GM18511 (cell line): ENCODE measurements at regions not wholly inside any gene's neighbourhood (a gene's known extent, or its start where the extent isn't known, plus 50 kb on each side); places are given as distances from the start of the nearest gene placed in this dataset.
"Not testable (repeated sequence)": the region's sequence is repeated elsewhere in the genome, so short reads cannot be mapped to it uniquely, and the experiment has no call there.

Source experiments
- ATAC-seq: cut with Tn5 transposase; IDR thresholded peaks from one replicate; pipeline ENCODE4 v1.9.1; 2021; ENCODE audit warnings: mild to moderate bottlenecking, moderate library complexity; ENCODE audit not compliant: unreplicated experiment

GRCh38 chr10:124194199-124194824, 100.9 kb upstream of the CHST15 start:
- no peak for ATAC-seq

- ATAC-seq = no peak
These were observed 99.9 kb upstream of the CHST15 start for GRCh38 chr10:124193309-124193696.

DNA sequence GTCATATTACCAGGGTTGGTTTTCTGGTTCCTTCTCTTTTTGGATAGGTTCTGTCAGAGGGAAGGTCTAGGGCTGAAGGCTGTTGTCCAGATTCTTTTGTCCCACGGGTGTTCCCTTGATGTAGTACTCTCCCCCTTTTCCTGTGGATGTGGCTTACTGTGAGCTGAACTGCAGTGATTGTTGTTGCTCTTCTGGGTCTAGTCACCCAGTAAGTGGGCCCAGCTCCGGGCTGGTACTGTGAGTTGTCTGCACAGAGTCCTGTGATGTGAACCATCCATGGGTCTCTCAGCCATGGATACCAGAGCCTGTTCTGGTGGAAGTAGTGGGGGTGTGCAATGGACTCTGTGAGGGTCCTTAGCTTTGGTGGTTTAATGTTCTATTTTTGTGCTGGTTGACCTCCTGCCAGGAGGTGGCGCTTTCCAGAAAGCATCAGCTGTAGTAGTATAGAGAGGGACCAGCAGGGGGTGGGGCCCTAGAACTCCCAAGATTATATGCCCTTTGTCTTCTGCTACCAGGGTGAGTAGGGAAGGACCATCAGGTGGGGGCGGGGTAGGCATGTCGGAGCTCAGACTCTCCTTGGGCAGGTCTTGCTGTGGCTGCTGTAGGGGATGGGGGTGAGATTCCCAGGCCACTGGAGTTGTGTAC, 99.4 kb upstream of the CHST15 start:
- not testable (repeated sequence) for ATAC-seq

DNA sequence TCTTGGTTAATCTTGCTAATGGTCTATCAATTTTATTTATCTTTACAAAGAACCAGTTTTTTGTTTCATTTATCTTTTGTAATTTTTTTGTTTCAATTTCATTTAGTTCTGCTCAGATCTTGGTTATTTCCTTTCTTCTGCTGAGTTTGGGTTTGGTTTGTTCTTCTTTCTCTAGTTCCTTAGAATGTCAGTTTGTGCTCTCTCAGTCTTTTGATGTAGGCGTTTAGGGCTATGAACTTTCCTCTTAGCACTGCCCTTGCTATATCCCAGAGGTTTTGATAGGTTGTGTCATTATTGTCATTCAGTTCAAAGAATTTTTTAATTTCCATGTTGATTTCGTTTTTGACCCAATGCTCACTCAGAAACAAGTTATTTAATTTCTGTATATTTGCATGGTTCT, 97.1 kb upstream of the CHST15 start:
- ATAC-seq = not testable (repeated sequence)

- no peak for ATAC-seq
These were observed 93.6 kb upstream of the CHST15 start for GRCh38 chr10:124186956-124187355.

- no peak for ATAC-seq
These were observed 91.7 kb upstream of the CHST15 start for GRCh38 chr10:124185084-124185483.

DNA sequence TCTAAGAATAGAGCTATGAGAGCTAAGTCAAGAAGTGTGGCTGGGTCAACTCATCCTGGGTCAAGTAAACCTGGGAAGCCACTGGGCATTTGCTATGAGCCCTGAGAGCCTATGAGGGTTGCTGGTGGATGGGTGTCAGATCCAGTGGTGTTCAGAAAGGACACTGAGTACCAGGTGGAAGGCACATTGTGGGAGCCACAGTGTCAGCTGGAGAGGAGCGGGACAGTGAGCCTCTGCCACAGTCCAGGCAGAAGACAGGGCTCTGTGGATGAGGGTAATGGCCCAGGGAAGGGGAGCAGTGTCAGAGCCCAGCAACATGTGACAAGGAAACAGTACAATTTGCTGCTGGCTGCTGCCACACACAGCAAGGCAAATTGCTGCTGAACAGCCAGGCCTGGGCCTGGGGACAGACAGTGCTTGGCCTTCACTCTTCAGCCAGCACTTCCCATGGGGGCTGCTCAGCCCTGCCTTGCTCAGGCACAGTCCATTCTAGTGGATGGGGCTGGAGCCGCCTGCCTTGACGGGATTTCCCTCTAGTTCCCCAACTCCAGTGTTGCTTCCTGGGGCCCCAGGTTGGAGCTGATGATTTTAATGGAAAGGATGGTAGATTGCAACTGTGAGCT, 90.9 kb upstream of the CHST15 start:
- ATAC-seq = no peak

- no peak for ATAC-seq
These were observed 90.2 kb upstream of the CHST15 start for GRCh38 chr10:124183617-124184016.

DNA sequence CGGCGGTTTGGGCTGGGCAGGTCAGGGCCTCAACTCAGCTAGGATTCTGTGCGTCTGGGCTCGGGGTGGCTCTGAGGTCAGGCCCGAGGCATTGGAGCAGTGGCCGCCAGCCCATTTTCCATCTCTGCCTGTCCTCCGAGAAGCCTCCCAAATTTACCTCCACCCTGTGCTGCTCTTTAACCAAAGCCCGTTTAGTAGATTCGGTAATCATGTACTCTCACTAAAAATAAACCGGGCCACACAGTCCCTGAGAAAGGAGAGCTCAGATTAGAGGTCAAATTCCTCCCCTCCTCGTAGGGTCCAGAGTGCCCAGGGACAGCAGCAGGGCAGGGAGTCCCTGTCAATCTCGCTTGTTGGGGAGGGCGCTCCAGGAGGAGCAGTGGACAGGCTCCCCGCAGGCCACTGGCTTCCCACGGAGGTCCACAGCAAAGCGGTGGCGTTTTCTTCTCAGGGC, 88.7 kb upstream of the CHST15 start:
- ATAC-seq = no peak

DNA sequence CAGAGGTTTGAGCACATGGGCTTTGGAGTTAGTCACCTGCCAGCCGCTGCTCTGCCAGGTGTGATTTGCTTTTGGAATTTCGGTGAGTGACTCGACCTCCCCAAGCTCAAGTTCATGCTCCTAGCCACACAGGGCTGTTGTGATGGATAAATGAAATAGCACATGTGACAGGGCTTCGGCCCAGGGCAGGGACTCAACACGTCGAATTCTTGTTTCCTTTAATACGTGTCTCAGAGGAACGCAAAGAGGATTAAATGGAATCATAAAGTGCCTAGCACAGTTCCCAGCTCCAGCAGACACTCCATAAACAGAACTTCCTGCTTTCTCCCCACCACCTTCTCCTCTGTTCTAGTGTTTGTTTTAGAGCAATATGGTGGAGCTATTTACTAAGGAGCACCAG, 88.3 kb upstream of the CHST15 start:
- ATAC-seq = no peak

DNA sequence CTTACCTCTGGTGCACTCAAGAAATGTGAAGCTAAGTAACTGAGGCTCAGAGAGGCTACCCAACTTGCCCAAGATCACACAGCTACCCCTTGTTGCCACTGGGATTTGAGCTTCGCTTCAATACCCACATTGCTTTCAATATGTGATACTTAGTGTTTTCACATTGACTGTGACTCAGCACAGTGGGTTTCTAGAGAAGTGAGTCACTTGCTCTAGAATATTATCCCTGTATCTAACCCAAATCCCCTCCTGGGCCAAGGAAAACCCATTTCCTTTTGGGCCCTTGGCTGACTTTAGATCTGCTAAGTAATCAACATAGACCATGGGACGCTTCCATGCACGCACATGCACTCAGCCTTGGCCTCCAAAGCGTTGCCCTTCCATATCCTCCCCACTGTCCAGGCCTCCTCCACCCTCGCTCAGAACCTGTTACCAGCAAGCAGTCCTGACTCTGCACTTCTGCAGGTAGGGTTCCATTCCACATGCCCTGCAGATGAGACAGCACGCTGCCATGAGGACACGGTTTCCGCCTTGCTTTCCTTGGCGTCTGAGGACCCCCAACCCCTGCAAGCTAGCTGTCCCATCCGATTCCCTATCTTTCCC, 87.7 kb upstream of the CHST15 start:
- ATAC-seq = no peak

DNA sequence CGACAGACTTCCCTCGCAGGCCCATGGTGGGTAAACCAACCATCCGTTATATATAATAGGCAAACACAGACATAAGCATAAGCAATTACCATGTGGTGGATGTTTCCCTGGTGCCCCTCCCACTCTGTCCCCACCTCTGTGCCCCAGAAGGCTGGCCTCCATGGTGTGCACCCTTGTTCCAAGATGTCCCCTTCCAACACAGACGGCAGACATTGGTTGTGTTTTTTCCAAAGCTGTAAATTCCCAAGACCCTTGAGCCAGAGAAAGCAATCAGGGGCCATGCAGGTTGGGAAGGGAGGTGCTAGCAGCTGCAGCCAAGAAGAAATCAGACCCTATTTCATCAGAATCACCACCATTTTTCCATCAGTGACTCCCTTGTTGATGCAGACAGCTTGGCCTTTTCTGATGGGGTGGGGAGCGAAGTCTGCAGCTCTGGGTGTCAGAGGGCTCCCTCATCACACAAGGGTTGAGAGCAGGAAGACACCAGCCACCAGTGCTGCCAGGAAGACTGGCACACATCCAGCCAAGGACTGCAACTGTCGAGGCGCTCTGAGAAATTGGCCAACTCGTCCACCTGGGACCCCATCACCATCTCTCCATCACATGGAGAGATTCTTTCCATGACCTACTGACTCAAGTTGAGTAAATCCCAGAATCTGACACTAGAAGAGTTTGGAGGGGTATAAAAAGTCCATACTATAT, 86.8 kb upstream of the CHST15 start:
- ATAC-seq = no peak

DNA sequence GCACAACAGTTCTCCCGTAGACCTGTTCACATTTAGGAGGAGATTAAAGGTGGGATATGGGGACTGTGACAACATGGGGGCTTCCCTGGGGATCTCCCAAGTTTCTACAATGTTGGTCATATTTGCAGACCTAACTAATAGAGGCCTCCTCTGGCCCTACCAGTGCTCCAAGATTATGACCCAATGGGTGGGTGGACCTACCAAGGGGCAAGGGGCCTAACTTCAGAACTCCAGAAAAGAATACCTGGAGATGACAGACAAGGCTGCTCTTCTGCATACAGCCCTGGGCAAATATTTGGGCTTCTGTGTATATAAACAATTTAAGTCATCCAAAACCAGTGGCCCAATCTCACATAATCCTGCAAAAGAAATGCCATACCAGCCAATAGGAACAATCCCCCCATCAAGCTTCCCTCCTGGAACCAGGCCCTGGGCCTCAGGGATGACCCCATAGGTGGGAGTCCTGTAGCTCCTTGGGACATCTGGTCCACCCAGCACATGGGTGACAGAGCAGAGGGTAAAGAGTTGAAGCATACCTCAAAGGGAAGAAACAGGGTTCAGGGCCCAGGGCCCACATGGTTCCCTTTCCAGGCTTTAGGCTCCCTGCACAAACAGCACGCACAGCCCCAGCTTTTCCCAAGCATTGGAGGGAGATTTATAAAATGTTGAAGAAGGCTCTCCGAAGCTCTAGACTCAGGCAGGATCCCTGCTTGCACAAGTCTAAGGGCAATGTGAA, 86.1 kb upstream of the CHST15 start:
- no peak for ATAC-seq

DNA sequence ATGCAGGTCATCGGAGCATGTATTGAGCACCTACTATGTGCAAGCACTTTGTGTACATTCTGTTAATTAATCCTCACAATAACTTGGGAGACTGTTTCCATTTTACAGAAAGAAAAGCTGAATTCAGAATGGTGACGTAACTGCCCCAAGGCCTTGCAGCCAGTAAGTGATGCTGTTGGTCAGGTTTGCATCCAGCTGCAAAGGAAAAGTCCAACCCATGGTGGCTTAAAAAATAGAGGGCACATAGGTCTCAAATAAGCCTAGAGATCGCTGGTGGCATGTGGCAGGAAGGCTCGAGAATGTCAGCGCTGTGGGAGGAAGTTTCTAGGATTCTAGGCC, 83.8 kb upstream of the CHST15 start:
- no peak for ATAC-seq

- no peak for ATAC-seq
These were observed 83.2 kb upstream of the CHST15 start for GRCh38 chr10:124176349-124177179.

DNA sequence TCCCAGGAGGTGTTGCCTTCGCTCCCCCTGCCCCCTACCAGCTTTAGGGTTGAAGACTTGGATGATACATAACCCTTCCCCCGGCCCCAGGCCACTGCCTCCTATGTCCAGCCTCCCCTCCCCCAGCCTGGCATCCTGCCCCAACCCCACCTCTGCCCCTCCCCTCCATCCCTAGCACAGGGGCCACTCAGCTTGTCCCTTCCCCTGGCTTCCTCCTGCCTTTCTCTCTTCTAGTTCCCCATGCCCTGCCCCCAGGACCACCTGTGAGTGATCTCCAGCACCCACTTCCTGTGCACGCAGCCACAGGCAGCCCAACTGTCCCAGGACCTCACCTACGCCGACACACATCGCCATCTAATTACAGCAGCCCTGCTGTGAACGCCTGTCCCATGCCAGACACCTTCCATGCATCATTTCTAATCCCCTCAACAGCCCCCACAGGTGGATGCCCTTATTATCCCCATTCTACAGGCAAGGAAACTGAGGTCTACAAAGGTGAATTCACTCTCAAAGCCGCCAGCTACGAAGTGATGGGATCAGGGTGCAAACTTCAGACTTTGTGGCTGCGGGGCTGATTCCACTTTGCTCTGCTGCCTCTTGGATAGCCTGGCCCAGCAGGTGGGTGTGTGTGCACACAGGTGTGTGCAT, 82.4 kb upstream of the CHST15 start:
- no peak for ATAC-seq

GRCh38 chr10:124174673-124175645, 81.6 kb upstream of the CHST15 start:
- no peak for ATAC-seq

GRCh38 chr10:124174071-124174566, 80.7 kb upstream of the CHST15 start:
- no peak for ATAC-seq
